K562 (cell line): ENCODE measurements at regions not wholly inside any gene's neighbourhood (a gene's known extent, or its start where the extent isn't known, plus 50 kb on each side); places are given as distances from the start of the nearest gene placed in this dataset.

Experiments used
- ATAC-seq: fragments of 200-7000 bp; cut with Tn5 transposase; 3 replicates; pipeline ENCODE4 v1.9.1; 2020; ENCODE audit warnings: moderate library complexity
- BruUV-seq: library from RNA; stranded (reverse); fragments of 400-500 nt; replicated peaks from 2 replicates; lab custom pipeline; 2021; lab: Mats Ljungman, UMichigan
- CTCF ChIA-PET: fragments of 300-600 bp; formaldehyde crosslinking; extraction: SDS; loops from one replicate; lab custom pipeline; 2021; ENCODE audit warnings: low intra/inter-chr PET ratio; lab: Yijun Ruan, JAX
- POLR2A ChIA-PET: fragments of 300-600, 350-650 bp; sonication (Branson Sonifier 250); formaldehyde crosslinking; extraction: SDS; loops from one replicate; lab custom pipeline; 2021; ENCODE audit warnings: antibody characterized with exemption, inconsistent platforms; lab: Yijun Ruan, JAX
- DNase-seq, 4 experiments: peaks; one replicate each; pipeline versions ENCODE4 v3.0.0 to v3.0.0-alpha.2; 2011 to 2018; ENCODE audit warnings: low spot score in 3 of 4, mixed read lengths in 3 of 4; ENCODE audit errors: extremely low read depth in 1 of 4
- FAIRE-seq: peaks from 2 replicates; lab custom pipeline; 2011; peaks lifted over from hg19 to GRCh38; lab: Jason Lieb, UNC
- H2AFZ ChIP-seq: 2 replicates; pipeline ENCODE4 v1.6.0; 2011; ENCODE audit warnings: low read depth, low read length, control low read depth, inconsistent platforms
- H3K27ac ChIP-seq: fragments of 200-600 bp; 3 replicates; pipeline ENCODE4 v1.8.0; 2011; ENCODE audit warnings: low read depth, mild to moderate bottlenecking, control low read depth, inconsistent platforms, low read length, moderate library complexity, mixed read lengths; ENCODE audit errors: extremely low read depth
- H3K27me3 ChIP-seq, 2 experiments: fragments of 300-600 bp in 1 of 2; 2 replicates in 1 of 2; 3 replicates in 1 of 2; pipeline versions ENCODE4 v1.6.0 to v1.8.0; 2011; ENCODE audit warnings: inconsistent platforms in 2 of 2, low read length in 2 of 2, mild to moderate bottlenecking in 1 of 2, mixed read lengths in 1 of 2, moderate library complexity in 1 of 2; ENCODE audit not compliant: control insufficient read depth in 2 of 2, insufficient read depth in 2 of 2
- H3K36me3 ChIP-seq: fragments of 300-600 bp; 3 replicates; pipeline ENCODE4 v1.8.0; 2011; ENCODE audit warnings: mild to moderate bottlenecking, low read length, inconsistent platforms; ENCODE audit not compliant: control insufficient read depth, insufficient read depth
- H3K4me1 ChIP-seq, 2 experiments: fragments of 200-600 bp in 1 of 2; replicated peaks in 1 of 2; 2 replicates in 1 of 2; 3 replicates in 1 of 2; pipeline versions ENCODE4 v1.5.1 to v1.8.0; 2011; ENCODE audit warnings: inconsistent platforms in 2 of 2, low read length in 2 of 2, mild to moderate bottlenecking in 1 of 2, mixed read lengths in 1 of 2, moderate library complexity in 1 of 2; ENCODE audit not compliant: control insufficient read depth in 2 of 2, insufficient read depth in 2 of 2
- H3K4me2 ChIP-seq: 2 replicates; pipeline ENCODE4 v1.6.1; 2011; ENCODE audit warnings: low read length, control low read depth, inconsistent platforms, mixed read lengths; ENCODE audit not compliant: insufficient read depth
- H3K4me3 ChIP-seq: fragments of 200-600 bp; sonication (generic), shearing (Covaris generic); 2 replicates; pipeline ENCODE4 v1.5.1; 2016; ENCODE audit warnings: control low read depth, inconsistent platforms
- H3K79me2 ChIP-seq: fragments of 200-600 bp; 3 replicates; pipeline ENCODE4 v1.8.0; 2011; ENCODE audit warnings: low read length, inconsistent platforms; ENCODE audit not compliant: control insufficient read depth, insufficient read depth
- H3K9ac ChIP-seq, 2 experiments: 2 replicates each; pipeline versions ENCODE4 v1.6.0 to v1.6.1; 2011; ENCODE audit warnings: low read depth in 2 of 2, low read length in 2 of 2, control low read depth in 1 of 2, inconsistent platforms in 1 of 2, mild to moderate bottlenecking in 1 of 2, mixed read lengths in 1 of 2; ENCODE audit not compliant: insufficient read depth in 1 of 2
- H3K9me1 ChIP-seq: one replicate; pipeline ENCODE4 v1.6.0; 2011; ENCODE audit warnings: inconsistent platforms, mild to moderate bottlenecking, low read length, moderate library complexity; ENCODE audit not compliant: control insufficient read depth, insufficient read depth
- H3K9me3 ChIP-seq: replicated peaks from 2 replicates; pipeline ENCODE4 v1.5.1; 2011; ENCODE audit warnings: low read depth, low read length, inconsistent platforms; ENCODE audit not compliant: control insufficient read depth, insufficient read depth
- H4K20me1 ChIP-seq: replicated peaks from 2 replicates; pipeline ENCODE4 v1.6.1; 2011; ENCODE audit warnings: low read length, inconsistent platforms, mixed read lengths; ENCODE audit not compliant: control insufficient read depth, insufficient read depth
- FOXK1 ChIP-seq: sonication (generic); formaldehyde crosslinking; IDR thresholded peaks from 2 replicates; pipeline ENCODE4 v1.8.0; 2022; ENCODE audit warnings: missing genetic modification reagents, mild to moderate bottlenecking, borderline replicate concordance
- GATAD2A ChIP-seq: fragments of 450-650 bp; IDR thresholded peaks from 2 replicates; pipeline ENCODE4 v1.6.1; 2017
- HEY1 ChIP-seq: fragments of 250-450 bp; sonication (Bioruptor Pico); IDR thresholded peaks from 2 replicates; pipeline ENCODE4 v1.5.0; 2020; ENCODE audit warnings: mild to moderate bottlenecking, moderate library complexity, borderline replicate concordance
- JUNB ChIP-seq: fragments of 450-650 bp; formaldehyde crosslinking; conservative IDR thresholded peaks from 2 replicates; pipeline ENCODE4 v1.4.0; 2020; ENCODE audit warnings: mild to moderate bottlenecking
- RBFOX2 ChIP-seq: fragments of 200-400 bp; formaldehyde crosslinking; IDR thresholded peaks from 2 replicates; pipeline ENCODE4 v1.6.1; 2017; ENCODE audit warnings: low read depth, mild to moderate bottlenecking, low read length, moderate library complexity
- TOE1 ChIP-seq, 2 experiments: fragments of 450-650 bp in 1 of 2; sonication (generic) in 1 of 2; formaldehyde crosslinking in 1 of 2; IDR thresholded peaks; 2 replicates each; pipeline versions ENCODE4 v1.7.1 to v1.8.0; 2016 to 2022; ENCODE audit warnings: borderline replicate concordance in 2 of 2, mild to moderate bottlenecking in 2 of 2, antibody characterized with exemption in 1 of 2, inconsistent platforms in 1 of 2, low read depth in 1 of 2, missing genetic modification reagents in 1 of 2, moderate library complexity in 1 of 2
- ZBTB7A ChIP-seq: IDR thresholded peaks from 2 replicates; pipeline ENCODE4 v1.6.1; 2011; ENCODE audit warnings: low read depth, mild to moderate bottlenecking, low read length, moderate library complexity, borderline replicate concordance; ENCODE audit not compliant: control insufficient read depth
- WGBS: fragments of 100-300 bp; shearing (Covaris generic); methylation state at CpG from one replicate; pipeline ENCODE4 v1.1.6; 2016; ENCODE audit warnings: low coverage, mixed read lengths; ENCODE audit not compliant: insufficient coverage; ENCODE audit errors: missing lambda C conversion rate; 5-methylcytosine and 5-hydroxymethylcytosine counted together
- in situ Hi-C: fragments of 300-500 bp; cut with MboI; formaldehyde crosslinking; loops from 4 replicates; pipeline ENCODE4 v1.15.0; 2018; ENCODE audit warnings: inconsistent platforms, mixed read lengths
- intact Hi-C: fragments of 100-400 bp; cut with micrococcal nuclease; formaldehyde crosslinking; loops from 2 replicates; pipeline ENCODE4 v1.14.2; 2022
- TF ChIP-seq, protein P1 (sequence below): fragments of 250-450 bp; sonication (Bioruptor Pico); IDR thresholded peaks from 2 replicates; pipeline ENCODE4 v1.5.0; 2021

DNA sequence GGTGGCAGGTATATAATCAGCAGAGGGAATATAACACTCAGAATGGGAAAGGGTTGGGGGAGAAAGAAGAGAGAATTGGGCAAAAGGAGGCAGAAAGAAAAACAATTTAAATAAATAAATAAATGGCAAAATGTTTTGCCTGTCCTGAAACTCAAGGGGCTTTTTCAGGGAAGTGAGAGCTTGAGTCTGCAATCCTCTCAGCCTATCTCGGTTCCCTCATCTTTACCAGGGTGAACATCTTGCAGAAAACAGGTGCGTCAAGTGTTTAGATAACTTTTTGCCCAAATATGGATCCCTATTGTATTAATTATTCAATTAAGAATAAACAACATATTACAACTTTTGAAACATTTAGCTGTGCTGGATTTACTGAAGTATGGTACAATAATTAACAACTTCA is 343.0 kb upstream of the EDIL3 start:
- POLR2A ChIA-PET, result no interaction called here
- Histone ChIP-seq H3K4me2 (no peak overlapping the region), H3K9me3 (no peaks in the 10 kb centered on the region), H3K79me2 (no peaks in the 10 kb centered on the region), H3K36me3 (no peaks in the 10 kb centered on the region)
- no TSS peak for BruUV-seq
- WGBS, result 15% methylated on average over 2 of the region's 2 CpGs
- TF ChIP-seq RBFOX2, result no peak
- no peak for TF ChIP-seq FOXK1 (CRISPR knock-in tag)
- TF ChIP-seq GATAD2A, result no peak
- TF ChIP-seq TOE1 (IDR thresholded peaks at IDR 0.05; ENCODE audit: borderline replicate concordance), result no peak
- no peak for TF ChIP-seq TOE1 (CRISPR knock-in tag; IDR thresholded peaks at IDR 0.05; ENCODE audit: borderline replicate concordance, low read depth)
- TF ChIP-seq, protein P1, sequence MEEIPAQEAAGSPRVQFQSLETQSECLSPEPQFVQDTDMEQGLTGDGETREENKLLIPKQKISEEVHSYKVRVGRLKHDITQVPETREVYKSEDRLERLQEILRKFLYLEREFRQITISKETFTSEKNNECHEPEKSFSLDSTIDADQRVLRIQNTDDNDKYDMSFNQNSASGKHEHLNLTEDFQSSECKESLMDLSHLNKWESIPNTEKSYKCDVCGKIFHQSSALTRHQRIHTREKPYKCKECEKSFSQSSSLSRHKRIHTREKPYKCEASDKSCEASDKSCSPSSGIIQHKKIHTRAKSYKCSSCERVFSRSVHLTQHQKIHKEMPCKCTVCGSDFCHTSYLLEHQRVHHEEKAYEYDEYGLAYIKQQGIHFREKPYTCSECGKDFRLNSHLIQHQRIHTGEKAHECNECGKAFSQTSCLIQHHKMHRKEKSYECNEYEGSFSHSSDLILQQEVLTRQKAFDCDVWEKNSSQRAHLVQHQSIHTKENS, result no peak
- TF ChIP-seq JUNB (CRISPR knock-in tag), result no peak
- TF ChIP-seq ZBTB7A, result no peak
- no peak for TF ChIP-seq HEY1
- TF ChIP-seq, all 486 proteins: peak for 0
- CTCF ChIA-PET, result no interaction called here
- Histone ChIP-seq H2AFZ (no peak overlapping the region), H3K9me1 (no peaks in the 10 kb centered on the region), H3K27me3 (no peaks in the 10 kb centered on the region), H3K9ac (no peak overlapping the region), H3K4me1 (no peaks in the 10 kb centered on the region), H4K20me1 (no peaks in the 10 kb centered on the region), H3K4me3 (no peak overlapping the region), H3K27ac (no peak overlapping the region)
- intact Hi-C loops, result no loop called here
- in situ Hi-C loops, result no loop called here
- DNase-seq (no peak), FAIRE-seq (no peak), ATAC-seq (no peak)
